ENCODE measurements at regions not wholly inside any gene's neighbourhood (a gene's known extent, or its start where the extent isn't known, plus 50 kb on each side); places are given as distances from the start of the nearest gene placed in this dataset.

- Histone ChIP-seq H3K4me3 (no peak overlapping the region), H3K4me1 (peaks cover 0 to 10% (median 0%) of the 10 kb centered on the region in 3 donors), H3K27me3 (no peaks in the 10 kb centered on the region), H3K36me3 (no peaks in the 10 kb centered on the region), H3K27ac (no peak overlapping the region), H3K9me3 (no peaks in the 10 kb centered on the region)
- ATAC-seq = no peak
- TF ChIP-seq EP300 (IDR thresholded peaks at IDR 0.05) (no peak), CTCF (IDR thresholded peaks at IDR 0.05) (no peak), POLR2A (IDR thresholded peaks at IDR 0.05) (no peak), POLR2AphosphoS5 (IDR thresholded peaks at IDR 0.05) (no peak)
- 91 to 95% methylated on average over 6 to 10 of the region's 11 CpGs for WGBS, 2 donors (ENCODE audit: low coverage in 1 of 2)
Observed at GRCh38 chr13:109410868-109411267, 375.5 kb downstream of the IRS2 start.

GRCh38 chr13:109408591-109409382 is 377.6 kb downstream of the IRS2 start:
- no peak overlapping the region for H3K27ac ChIP-seq
- 55 to 83% methylated on average over 6 to 14 of the region's 14 CpGs for WGBS, 2 donors (ENCODE audit: low coverage in 1 of 2)
- H3K36me3 ChIP-seq = no peaks in the 10 kb centered on the region
- no peaks in the 10 kb centered on the region for H3K27me3 ChIP-seq
- TF ChIP-seq EP300 (IDR thresholded peaks at IDR 0.05) (no peak), POLR2AphosphoS5 (IDR thresholded peaks at IDR 0.05) (no peak), POLR2A (IDR thresholded peaks at IDR 0.05) (no peak), CTCF (IDR thresholded peaks at IDR 0.05) (no peak)
- no peaks in the 10 kb centered on the region for H3K9me3 ChIP-seq
- peak; percentile 8 for ATAC-seq
- H3K4me1 ChIP-seq = peaks cover 0 to 10% (median 0%) of the 10 kb centered on the region in 3 donors
- no peak overlapping the region for H3K4me3 ChIP-seq

- TF ChIP-seq POLR2AphosphoS5 (IDR thresholded peaks at IDR 0.05) (no peak), EP300 (IDR thresholded peaks at IDR 0.05) (no peak), CTCF (IDR thresholded peaks at IDR 0.05) (no peak), POLR2A (IDR thresholded peaks at IDR 0.05) (no peak)
- no peaks in the 10 kb centered on the region for H3K27me3 ChIP-seq
- no peaks in the 10 kb centered on the region for H3K36me3 ChIP-seq
- H3K9me3 ChIP-seq = no peaks in the 10 kb centered on the region
- ATAC-seq = no peak
- 79 to 88% methylated on average over 4 of the region's 4 CpGs for WGBS, 2 donors (ENCODE audit: low coverage in 1 of 2)
- no peaks in the 10 kb centered on the region for H3K4me1 ChIP-seq
- no peak overlapping the region for H3K27ac ChIP-seq
- no peak overlapping the region for H3K4me3 ChIP-seq
Observed at GRCh38 chr13:109406376-109406992, 379.9 kb downstream of the IRS2 start.

GRCh38 chr13:109403012-109403421 is 383.4 kb downstream of the IRS2 start:
- H3K27ac ChIP-seq = no peak overlapping the region
- no peak for TF ChIP-seq CTCF (IDR thresholded peaks at IDR 0.05)
- TF ChIP-seq EP300 (IDR thresholded peaks at IDR 0.05) = no peak
- TF ChIP-seq POLR2A (IDR thresholded peaks at IDR 0.05) = no peak
- no peak for TF ChIP-seq POLR2AphosphoS5 (IDR thresholded peaks at IDR 0.05)
- H3K36me3 ChIP-seq = no peaks in the 10 kb centered on the region
- no peak for ATAC-seq
- H3K4me3 ChIP-seq = no peak overlapping the region
- no peaks in the 10 kb centered on the region for H3K9me3 ChIP-seq
- H3K27me3 ChIP-seq = no peaks in the 10 kb centered on the region
- WGBS, 2 donors (ENCODE audit: low coverage in 1 of 2) = 61 to 90% methylated on average over 4 to 6 of the region's 7 CpGs
- no peaks in the 10 kb centered on the region for H3K4me1 ChIP-seq

GRCh38 chr13:109401891-109402290 is 384.5 kb downstream of the IRS2 start:
- Histone ChIP-seq H3K27me3 (no peaks in the 10 kb centered on the region), H3K9me3 (no peaks in the 10 kb centered on the region), H3K4me1 (no peaks in the 10 kb centered on the region), H3K4me3 (no peak overlapping the region), H3K27ac (no peak overlapping the region), H3K36me3 (no peaks in the 10 kb centered on the region)
- 85 to 100% methylated on average over 3 to 6 of the region's 6 CpGs for WGBS, 2 donors (ENCODE audit: low coverage in 1 of 2)
- no peak for ATAC-seq
- TF ChIP-seq EP300 (IDR thresholded peaks at IDR 0.05) (no peak), POLR2A (IDR thresholded peaks at IDR 0.05) (no peak), CTCF (IDR thresholded peaks at IDR 0.05) (no peak), POLR2AphosphoS5 (IDR thresholded peaks at IDR 0.05) (no peak)

Measured in gastroesophageal sphincter (tissue), 4 donors.